K562 (cell line): ENCODE measurements at regions not wholly inside any gene's neighbourhood (a gene's known extent, or its start where the extent isn't known, plus 50 kb on each side); places are given as distances from the start of the nearest gene placed in this dataset.

ENCODE experiments used
- ATAC-seq: fragments of 200-7000 bp; cut with Tn5 transposase; 3 replicates; pipeline ENCODE4 v1.9.1; 2020; ENCODE audit warnings: moderate library complexity
- BruUV-seq: library from RNA; stranded (reverse); fragments of 400-500 nt; replicated peaks from 2 replicates; lab custom pipeline; 2021; lab: Mats Ljungman, UMichigan
- CTCF ChIA-PET: fragments of 300-600 bp; formaldehyde crosslinking; extraction: SDS; loops from one replicate; lab custom pipeline; 2021; ENCODE audit warnings: low intra/inter-chr PET ratio; lab: Yijun Ruan, JAX
- POLR2A ChIA-PET: fragments of 300-600, 350-650 bp; sonication (Branson Sonifier 250); formaldehyde crosslinking; extraction: SDS; loops from one replicate; lab custom pipeline; 2021; ENCODE audit warnings: antibody characterized with exemption, inconsistent platforms; lab: Yijun Ruan, JAX
- DNase-seq, 4 experiments: peaks; one replicate each; pipeline versions ENCODE4 v3.0.0 to v3.0.0-alpha.2; 2011 to 2018; ENCODE audit warnings: low spot score in 3 of 4, mixed read lengths in 3 of 4; ENCODE audit errors: extremely low read depth in 1 of 4
- FAIRE-seq: peaks from 2 replicates; lab custom pipeline; 2011; peaks lifted over from hg19 to GRCh38; lab: Jason Lieb, UNC
- H2AFZ ChIP-seq: 2 replicates; pipeline ENCODE4 v1.6.0; 2011; ENCODE audit warnings: low read depth, low read length, control low read depth, inconsistent platforms
- H3K27ac ChIP-seq: fragments of 200-600 bp; 3 replicates; pipeline ENCODE4 v1.8.0; 2011; ENCODE audit warnings: low read depth, mild to moderate bottlenecking, control low read depth, inconsistent platforms, low read length, moderate library complexity, mixed read lengths; ENCODE audit errors: extremely low read depth
- H3K27me3 ChIP-seq, 2 experiments: fragments of 300-600 bp in 1 of 2; 2 replicates in 1 of 2; 3 replicates in 1 of 2; pipeline versions ENCODE4 v1.6.0 to v1.8.0; 2011; ENCODE audit warnings: inconsistent platforms in 2 of 2, low read length in 2 of 2, mild to moderate bottlenecking in 1 of 2, mixed read lengths in 1 of 2, moderate library complexity in 1 of 2; ENCODE audit not compliant: control insufficient read depth in 2 of 2, insufficient read depth in 2 of 2
- H3K36me3 ChIP-seq: fragments of 300-600 bp; 3 replicates; pipeline ENCODE4 v1.8.0; 2011; ENCODE audit warnings: mild to moderate bottlenecking, low read length, inconsistent platforms; ENCODE audit not compliant: control insufficient read depth, insufficient read depth
- H3K4me1 ChIP-seq, 2 experiments: fragments of 200-600 bp in 1 of 2; replicated peaks in 1 of 2; 2 replicates in 1 of 2; 3 replicates in 1 of 2; pipeline versions ENCODE4 v1.5.1 to v1.8.0; 2011; ENCODE audit warnings: inconsistent platforms in 2 of 2, low read length in 2 of 2, mild to moderate bottlenecking in 1 of 2, mixed read lengths in 1 of 2, moderate library complexity in 1 of 2; ENCODE audit not compliant: control insufficient read depth in 2 of 2, insufficient read depth in 2 of 2
- H3K4me2 ChIP-seq: 2 replicates; pipeline ENCODE4 v1.6.1; 2011; ENCODE audit warnings: low read length, control low read depth, inconsistent platforms, mixed read lengths; ENCODE audit not compliant: insufficient read depth
- H3K4me3 ChIP-seq: fragments of 200-600 bp; sonication (generic), shearing (Covaris generic); 2 replicates; pipeline ENCODE4 v1.5.1; 2016; ENCODE audit warnings: control low read depth, inconsistent platforms
- H3K79me2 ChIP-seq: fragments of 200-600 bp; 3 replicates; pipeline ENCODE4 v1.8.0; 2011; ENCODE audit warnings: low read length, inconsistent platforms; ENCODE audit not compliant: control insufficient read depth, insufficient read depth
- H3K9ac ChIP-seq, 2 experiments: 2 replicates each; pipeline versions ENCODE4 v1.6.0 to v1.6.1; 2011; ENCODE audit warnings: low read depth in 2 of 2, low read length in 2 of 2, control low read depth in 1 of 2, inconsistent platforms in 1 of 2, mild to moderate bottlenecking in 1 of 2, mixed read lengths in 1 of 2; ENCODE audit not compliant: insufficient read depth in 1 of 2
- H3K9me1 ChIP-seq: one replicate; pipeline ENCODE4 v1.6.0; 2011; ENCODE audit warnings: inconsistent platforms, mild to moderate bottlenecking, low read length, moderate library complexity; ENCODE audit not compliant: control insufficient read depth, insufficient read depth
- H3K9me3 ChIP-seq: replicated peaks from 2 replicates; pipeline ENCODE4 v1.5.1; 2011; ENCODE audit warnings: low read depth, low read length, inconsistent platforms; ENCODE audit not compliant: control insufficient read depth, insufficient read depth
- H4K20me1 ChIP-seq: replicated peaks from 2 replicates; pipeline ENCODE4 v1.6.1; 2011; ENCODE audit warnings: low read length, inconsistent platforms, mixed read lengths; ENCODE audit not compliant: control insufficient read depth, insufficient read depth
- ATF7 ChIP-seq: fragments of 450-650 bp; IDR thresholded peaks from 2 replicates; pipeline ENCODE4 v1.7.1; 2014; ENCODE audit warnings: mild to moderate bottlenecking, moderate library complexity
- KAT7 ChIP-seq: sonication (generic); formaldehyde crosslinking; IDR thresholded peaks from 2 replicates; pipeline ENCODE4 v1.8.0; 2022; ENCODE audit warnings: missing genetic modification reagents, mild to moderate bottlenecking, borderline replicate concordance
- NEUROD1 ChIP-seq: fragments of 150-350 bp; IDR thresholded peaks from 2 replicates; pipeline ENCODE4 v1.6.1; 2014; ENCODE audit warnings: borderline replicate concordance, low read length, low read depth; ENCODE audit not compliant: partially characterized antibody
- RBM34 ChIP-seq: fragments of 200-400 bp; formaldehyde crosslinking; IDR thresholded peaks from 2 replicates; pipeline ENCODE4 v1.6.1; 2018; ENCODE audit warnings: low read length, borderline replicate concordance; ENCODE audit not compliant: insufficient read depth
- TFE3 ChIP-seq: fragments of 450-650 bp; formaldehyde crosslinking; IDR thresholded peaks from 2 replicates; pipeline ENCODE4 v1.4.0; 2020; ENCODE audit warnings: mild to moderate bottlenecking, mixed read lengths
- ZEB2 ChIP-seq: fragments of 450-650 bp; IDR thresholded peaks from 2 replicates; pipeline ENCODE4 v1.6.1; 2016
- ZFP36 ChIP-seq: fragments of 150-350 bp; IDR thresholded peaks from 2 replicates; pipeline ENCODE4 v1.6.1; 2018; ENCODE audit warnings: low read length, low read depth; ENCODE audit not compliant: partially characterized antibody
- WGBS: fragments of 100-300 bp; shearing (Covaris generic); methylation state at CpG from one replicate; pipeline ENCODE4 v1.1.6; 2016; ENCODE audit warnings: low coverage, mixed read lengths; ENCODE audit not compliant: insufficient coverage; ENCODE audit errors: missing lambda C conversion rate; 5-methylcytosine and 5-hydroxymethylcytosine counted together
- in situ Hi-C: fragments of 300-500 bp; cut with MboI; formaldehyde crosslinking; loops from 4 replicates; pipeline ENCODE4 v1.15.0; 2018; ENCODE audit warnings: inconsistent platforms, mixed read lengths
- intact Hi-C: fragments of 100-400 bp; cut with micrococcal nuclease; formaldehyde crosslinking; loops from 2 replicates; pipeline ENCODE4 v1.14.2; 2022
- TF ChIP-seq, protein P1 (sequence below): fragments of 250-450 bp; sonication (Bioruptor Pico); IDR thresholded peaks from 2 replicates; pipeline ENCODE4 v1.4.0; 2020
- TF ChIP-seq, protein P2 (sequence below): sonication (generic); formaldehyde crosslinking; IDR thresholded peaks from 2 replicates; pipeline ENCODE4 v1.8.0; 2022; ENCODE audit warnings: mild to moderate bottlenecking, missing genetic modification reagents, borderline replicate concordance

- TF ChIP-seq, protein P1, sequence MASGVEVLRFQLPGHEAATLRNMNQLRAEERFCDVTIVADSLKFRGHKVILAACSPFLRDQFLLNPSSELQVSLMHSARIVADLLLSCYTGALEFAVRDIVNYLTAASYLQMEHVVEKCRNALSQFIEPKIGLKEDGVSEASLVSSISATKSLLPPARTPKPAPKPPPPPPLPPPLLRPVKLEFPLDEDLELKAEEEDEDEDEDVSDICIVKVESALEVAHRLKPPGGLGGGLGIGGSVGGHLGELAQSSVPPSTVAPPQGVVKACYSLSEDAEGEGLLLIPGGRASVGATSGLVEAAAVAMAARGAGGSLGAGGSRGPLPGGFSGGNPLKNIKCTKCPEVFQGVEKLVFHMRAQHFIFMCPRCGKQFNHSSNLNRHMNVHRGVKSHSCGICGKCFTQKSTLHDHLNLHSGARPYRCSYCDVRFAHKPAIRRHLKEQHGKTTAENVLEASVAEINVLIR (CRISPR knock-in tag): no peak
- TF ChIP-seq ZFP36 (no peak), ATF7 (no peak)
These were observed 227.0 kb downstream of the SPRY2 start (continued) for GRCh38 chr13:80113714-80114454.

DNA sequence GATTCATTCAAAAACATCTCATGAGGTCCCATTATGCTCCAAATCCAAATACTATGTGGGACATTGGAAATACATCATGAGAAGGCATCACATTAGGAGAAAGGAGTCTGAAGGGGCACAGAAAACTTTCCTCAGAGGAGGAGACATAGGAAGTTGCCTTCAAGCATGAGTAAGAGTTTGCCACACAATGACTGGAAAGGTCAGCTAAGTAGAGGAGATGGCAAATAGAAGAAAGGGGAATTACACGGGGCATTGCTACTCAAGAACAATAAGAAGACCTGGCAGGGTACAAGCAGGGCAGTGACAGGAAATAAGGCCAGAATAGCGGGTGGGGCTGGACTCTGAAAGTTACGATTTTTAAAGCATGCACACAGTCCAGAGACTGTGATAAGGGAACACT, 231.6 kb downstream of the SPRY2 start:
- no peak for DNase-seq
- CTCF ChIA-PET: no interaction called here
- Histone ChIP-seq H3K9me3 (no peaks in the 10 kb centered on the region), H3K36me3 (no peaks in the 10 kb centered on the region), H3K27me3 (no peaks in the 10 kb centered on the region), H3K79me2 (no peaks in the 10 kb centered on the region), H3K4me2 (no peak overlapping the region), H3K4me1 (no peaks in the 10 kb centered on the region), H3K27ac (no peak overlapping the region), H3K9ac (no peak overlapping the region), H3K4me3 (no peak overlapping the region), H4K20me1 (no peaks in the 10 kb centered on the region), H3K9me1 (no peaks in the 10 kb centered on the region), H2AFZ (no peak overlapping the region)
- intact Hi-C loops: no loop called here
- no peak for TF ChIP-seq KAT7 (CRISPR knock-in tag)
- TF ChIP-seq RBM34: no peak
- TF ChIP-seq ZEB2: no peak
- TF ChIP-seq, protein P2, sequence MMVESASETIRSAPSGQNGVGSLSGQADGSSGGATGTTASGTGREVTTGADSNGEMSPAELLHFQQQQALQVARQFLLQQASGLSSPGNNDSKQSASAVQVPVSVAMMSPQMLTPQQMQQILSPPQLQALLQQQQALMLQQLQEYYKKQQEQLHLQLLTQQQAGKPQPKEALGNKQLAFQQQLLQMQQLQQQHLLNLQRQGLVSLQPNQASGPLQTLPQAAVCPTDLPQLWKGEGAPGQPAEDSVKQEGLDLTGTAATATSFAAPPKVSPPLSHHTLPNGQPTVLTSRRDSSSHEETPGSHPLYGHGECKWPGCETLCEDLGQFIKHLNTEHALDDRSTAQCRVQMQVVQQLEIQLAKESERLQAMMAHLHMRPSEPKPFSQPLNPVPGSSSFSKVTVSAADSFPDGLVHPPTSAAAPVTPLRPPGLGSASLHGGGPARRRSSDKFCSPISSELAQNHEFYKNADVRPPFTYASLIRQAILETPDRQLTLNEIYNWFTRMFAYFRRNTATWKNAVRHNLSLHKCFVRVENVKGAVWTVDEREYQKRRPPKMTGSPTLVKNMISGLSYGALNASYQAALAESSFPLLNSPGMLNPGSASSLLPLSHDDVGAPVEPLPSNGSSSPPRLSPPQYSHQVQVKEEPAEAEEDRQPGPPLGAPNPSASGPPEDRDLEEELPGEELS (CRISPR knock-in tag): no peak
- TF ChIP-seq NEUROD1: no peak
- no peak for TF ChIP-seq TFE3 (CRISPR knock-in tag)
- 0% methylated on average over 3 of the region's 3 CpGs for WGBS
- POLR2A ChIA-PET: no interaction called here
- no peak for FAIRE-seq
- BruUV-seq: no TSS peak
- in situ Hi-C loops: no loop called here
- no peak for ATAC-seq
